Astrocyte of the spinal cord (primary cell): ENCODE measurements at regions not wholly inside any gene's neighbourhood (a gene's known extent, or its start where the extent isn't known, plus 50 kb on each side); places are given as distances from the start of the nearest gene placed in this dataset.

Experiments
- DNase-seq: peaks from one replicate; pipeline ENCODE4 v3.0.0; 2011; ENCODE audit warnings: low read depth, low spot score
- H3K4me3 ChIP-seq: 2 replicates; pipeline ENCODE4 v1.5.1; 2011; ENCODE audit warnings: low read depth, mild to moderate bottlenecking, low read length, moderate library complexity
- in situ Hi-C: cut with HindIII; loops from 2 replicates; pipeline ENCODE4 v1.10.0; 2017; ENCODE audit warnings: low sequenced_read_pairs
- TF ChIP-seq, protein P1 (sequence below): IDR thresholded peaks from 2 replicates; pipeline ENCODE4 v1.5.1; 2012; ENCODE audit warnings: low read depth, mild to moderate bottlenecking, low read length, inconsistent platforms

DNA sequence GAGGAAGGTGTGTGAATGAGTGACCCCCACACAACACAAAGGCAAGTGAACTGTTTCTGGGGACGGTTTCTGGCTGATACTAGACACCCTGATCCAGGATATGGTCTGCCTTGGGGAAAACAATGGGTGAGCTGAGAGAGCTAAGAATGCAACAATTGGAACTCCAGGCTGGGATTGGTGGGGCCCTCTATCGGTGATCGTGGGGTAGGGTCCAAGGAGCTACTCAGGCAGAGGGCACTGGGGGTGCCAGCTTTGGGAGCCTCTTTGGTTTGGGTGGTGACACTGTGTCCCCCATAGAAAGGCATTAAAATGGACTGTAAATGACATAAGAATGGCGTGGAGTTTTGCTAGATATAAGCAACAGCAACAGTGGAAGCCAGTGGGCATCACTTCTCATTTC is 439.1 kb downstream of the DMAC1 start:
- TF ChIP-seq, protein P1, sequence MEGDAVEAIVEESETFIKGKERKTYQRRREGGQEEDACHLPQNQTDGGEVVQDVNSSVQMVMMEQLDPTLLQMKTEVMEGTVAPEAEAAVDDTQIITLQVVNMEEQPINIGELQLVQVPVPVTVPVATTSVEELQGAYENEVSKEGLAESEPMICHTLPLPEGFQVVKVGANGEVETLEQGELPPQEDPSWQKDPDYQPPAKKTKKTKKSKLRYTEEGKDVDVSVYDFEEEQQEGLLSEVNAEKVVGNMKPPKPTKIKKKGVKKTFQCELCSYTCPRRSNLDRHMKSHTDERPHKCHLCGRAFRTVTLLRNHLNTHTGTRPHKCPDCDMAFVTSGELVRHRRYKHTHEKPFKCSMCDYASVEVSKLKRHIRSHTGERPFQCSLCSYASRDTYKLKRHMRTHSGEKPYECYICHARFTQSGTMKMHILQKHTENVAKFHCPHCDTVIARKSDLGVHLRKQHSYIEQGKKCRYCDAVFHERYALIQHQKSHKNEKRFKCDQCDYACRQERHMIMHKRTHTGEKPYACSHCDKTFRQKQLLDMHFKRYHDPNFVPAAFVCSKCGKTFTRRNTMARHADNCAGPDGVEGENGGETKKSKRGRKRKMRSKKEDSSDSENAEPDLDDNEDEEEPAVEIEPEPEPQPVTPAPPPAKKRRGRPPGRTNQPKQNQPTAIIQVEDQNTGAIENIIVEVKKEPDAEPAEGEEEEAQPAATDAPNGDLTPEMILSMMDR: no peak
- in situ Hi-C loops: no loop called here
- no peak for DNase-seq
- H3K4me3 ChIP-seq: no peak overlapping the region

DNA sequence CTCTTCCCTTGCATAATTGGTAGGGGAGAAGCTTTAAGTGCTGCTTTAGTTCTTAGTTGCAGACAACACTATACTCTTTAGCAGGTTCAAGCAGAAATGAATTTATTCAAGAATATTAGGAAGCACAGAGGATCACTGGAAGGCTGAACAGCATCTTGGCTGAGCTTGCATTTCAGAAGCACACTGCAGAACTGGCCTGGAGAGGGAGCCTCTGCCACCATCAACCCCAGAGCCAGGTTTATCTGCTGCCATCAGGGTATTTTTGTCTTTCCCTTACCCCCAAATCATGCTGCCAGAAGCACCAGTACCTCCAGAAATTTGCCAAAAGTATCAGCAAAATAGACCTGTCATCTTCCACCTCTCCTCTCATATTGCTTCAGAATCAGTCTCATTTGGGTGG is 440.7 kb downstream of the DMAC1 start:
- in situ Hi-C loops: no loop called here
- no peak overlapping the region for H3K4me3 ChIP-seq
- TF ChIP-seq, protein P1: no peak
- DNase-seq: no peak

DNA sequence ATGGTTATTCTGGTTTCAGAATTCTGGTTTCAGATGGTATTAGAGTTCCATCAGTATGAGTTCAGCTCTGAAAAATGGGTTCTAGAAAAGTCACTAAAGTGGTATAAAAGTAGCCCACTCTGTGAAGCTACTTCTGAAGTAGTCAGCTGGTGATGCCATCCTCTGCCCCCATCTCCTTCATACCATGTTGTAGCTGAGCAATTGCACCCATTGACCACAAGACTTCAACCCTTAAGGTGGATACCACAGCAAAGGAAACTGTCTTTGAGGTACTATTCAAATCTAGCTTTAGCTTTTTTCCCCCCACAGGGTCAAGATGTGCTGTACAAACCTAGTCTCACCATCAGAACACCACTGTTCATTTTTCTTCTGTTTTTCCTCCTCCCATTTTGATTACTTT is 444.9 kb downstream of the DMAC1 start:
- TF ChIP-seq, protein P1: no peak
- H3K4me3 ChIP-seq: no peak overlapping the region
- no peak for DNase-seq
- in situ Hi-C loops: no loop called here

DNA sequence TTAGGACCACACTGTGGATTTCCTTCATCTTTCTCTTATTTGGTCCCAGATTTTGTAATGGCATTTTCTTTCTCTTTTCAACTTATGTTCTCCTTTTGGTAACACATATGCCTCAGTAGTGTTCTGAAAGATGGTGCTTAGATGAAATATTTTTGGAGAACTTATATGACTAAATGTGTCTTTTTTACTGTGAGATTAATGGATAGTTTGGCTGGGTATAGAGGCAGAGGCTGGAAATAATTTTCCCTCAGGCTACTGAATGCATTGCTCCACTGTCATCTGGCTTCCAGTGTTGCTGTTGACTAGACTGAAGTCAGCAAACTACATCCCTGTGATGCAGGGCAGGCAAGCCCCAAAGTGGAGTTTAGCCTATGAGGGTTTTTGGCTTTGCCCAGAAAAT is 450.9 kb downstream of the DMAC1 start:
- in situ Hi-C loops: no loop called here
- no peak overlapping the region for H3K4me3 ChIP-seq
- DNase-seq: no peak
- TF ChIP-seq, protein P1: no peak

DNA sequence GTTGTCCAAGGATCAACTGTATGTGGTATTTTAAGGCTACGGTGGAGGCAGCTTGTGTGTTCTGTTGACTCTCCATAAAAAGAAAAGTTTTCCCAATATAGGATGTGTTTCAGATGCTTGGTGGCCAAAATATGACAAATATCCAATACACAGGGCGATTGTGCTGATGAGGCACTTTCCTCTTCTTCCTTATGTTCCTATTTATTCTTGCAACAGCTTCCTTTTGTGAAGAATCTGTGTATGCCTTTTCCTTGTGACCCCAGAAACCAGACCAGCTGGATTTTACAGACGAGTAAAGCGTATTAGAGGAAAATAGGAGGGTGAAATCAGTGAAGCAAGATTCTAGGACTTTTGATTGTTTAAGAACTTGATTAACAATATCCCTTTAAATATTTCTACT is 452.0 kb downstream of the DMAC1 start:
- no peak for DNase-seq
- in situ Hi-C loops: no loop called here
- TF ChIP-seq, protein P1: no peak
- H3K4me3 ChIP-seq: no peak overlapping the region

DNA sequence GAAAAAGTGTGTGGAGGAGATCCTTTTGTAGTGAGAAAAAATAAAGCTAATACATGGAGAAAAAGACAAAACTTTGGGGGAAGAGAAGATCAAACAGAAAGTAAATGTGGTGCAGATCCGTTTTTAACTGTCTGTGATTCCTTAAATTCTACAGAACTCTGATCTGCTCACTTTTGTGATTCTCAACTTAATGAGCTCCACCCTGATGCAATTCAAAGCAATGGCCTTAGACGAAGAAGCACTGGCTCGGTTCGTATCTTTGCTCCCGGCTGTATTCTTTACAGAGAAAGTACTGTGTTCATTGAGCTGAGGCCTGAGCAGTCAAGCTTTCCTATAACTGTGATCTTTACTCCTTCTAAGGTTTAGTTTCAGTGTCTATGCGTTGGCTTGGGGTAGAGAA is 453.4 kb downstream of the DMAC1 start:
- no peak overlapping the region for H3K4me3 ChIP-seq
- in situ Hi-C loops: no loop called here
- TF ChIP-seq, protein P1: no peak
- DNase-seq: no peak

DNA sequence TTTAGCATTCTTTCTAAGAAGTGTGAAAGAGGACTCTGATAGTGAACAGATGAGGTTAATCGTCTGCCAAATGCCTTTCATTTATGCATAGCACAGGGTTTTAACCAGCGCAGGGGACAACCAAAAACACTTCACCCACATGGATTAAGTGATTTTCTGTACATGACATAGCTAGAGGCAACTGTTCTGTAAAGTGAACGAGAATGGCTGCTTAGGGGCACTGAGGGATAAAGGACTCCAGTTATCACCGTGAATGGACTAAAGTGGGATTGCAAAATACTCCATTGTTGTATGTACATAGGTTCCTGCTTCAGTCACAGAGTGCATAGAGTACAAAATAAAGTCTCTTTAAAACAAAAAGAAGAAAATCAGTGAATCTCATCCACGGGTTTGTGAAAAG is 456.8 kb downstream of the DMAC1 start:
- in situ Hi-C loops: no loop called here
- TF ChIP-seq, protein P1: no peak
- DNase-seq: no peak
- H3K4me3 ChIP-seq: no peak overlapping the region
